GM21723 (cell line): ENCODE measurements at regions not wholly inside any gene's neighbourhood (a gene's known extent, or its start where the extent isn't known, plus 50 kb on each side); places are given as distances from the start of the nearest gene placed in this dataset.

ENCODE experiments used
- ATAC-seq: cut with Tn5 transposase; IDR thresholded peaks from one replicate; pipeline ENCODE4 v1.9.1; 2021; ENCODE audit warnings: mild to moderate bottlenecking, moderate library complexity; ENCODE audit not compliant: unreplicated experiment

DNA sequence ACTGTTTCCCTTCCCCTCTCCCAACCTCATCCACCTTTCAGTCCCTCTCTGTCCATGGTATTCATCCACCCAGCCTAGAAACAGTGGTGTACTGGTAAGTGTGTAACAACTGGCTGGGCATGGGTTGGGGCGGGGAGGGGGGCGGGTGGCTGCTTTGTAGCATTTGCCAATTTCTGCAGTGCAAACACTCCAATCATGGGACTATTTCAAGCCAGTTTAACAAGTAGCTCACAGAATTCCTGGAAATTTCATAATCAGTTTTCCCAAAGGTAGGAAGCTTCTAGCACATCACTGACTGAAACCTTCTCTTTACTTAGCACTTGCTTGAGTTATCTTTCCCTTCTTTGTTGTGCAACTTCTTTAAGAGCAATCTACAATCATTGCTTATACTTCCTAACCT lies 100.8 kb upstream of the WASF3 start:
- ATAC-seq: no peak

- no peak for ATAC-seq
These were observed 100.3 kb upstream of the WASF3 start for GRCh38 chr13:26457212-26457611.

- no peak for ATAC-seq
These were observed 99.2 kb upstream of the WASF3 start for GRCh38 chr13:26458196-26458749.

DNA sequence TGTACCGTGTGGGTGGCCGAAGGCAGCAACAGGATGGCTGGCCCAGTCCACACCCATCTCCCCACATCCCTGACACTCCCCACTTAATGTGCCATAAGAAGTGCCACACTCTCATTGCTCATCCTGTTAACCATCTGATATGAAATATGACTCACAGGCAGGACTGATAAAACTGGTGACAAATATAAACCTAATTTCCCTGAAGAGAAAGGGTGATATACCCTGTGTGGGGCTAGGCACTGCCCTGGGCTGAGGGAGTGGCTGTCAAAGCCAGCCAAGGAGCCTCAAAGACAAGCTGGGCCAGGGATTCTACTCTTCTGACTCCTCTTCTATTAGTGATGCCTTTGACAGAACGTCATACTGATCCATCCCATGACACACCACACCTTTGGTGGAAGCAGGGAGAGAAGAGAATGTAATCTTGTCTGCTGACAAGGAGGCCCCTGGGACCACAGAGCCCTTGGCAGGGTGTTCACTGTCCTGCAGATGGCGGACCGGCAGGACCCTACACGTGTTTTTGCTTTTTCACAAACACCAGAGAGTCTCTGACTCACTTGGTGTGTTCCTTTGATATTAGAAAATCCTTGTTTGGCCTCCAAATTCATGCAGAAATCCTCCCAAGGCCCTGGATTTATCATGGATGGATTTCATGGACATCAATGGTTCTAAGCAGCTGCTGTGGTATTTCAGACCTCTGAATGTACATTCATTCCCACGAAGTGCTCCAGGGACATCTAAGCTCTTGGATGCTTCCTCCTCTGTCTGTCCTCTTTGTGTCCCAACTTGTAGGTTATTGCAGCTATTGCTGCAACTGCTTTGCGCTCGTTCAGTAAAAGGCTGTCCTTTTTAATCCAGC lies 98.0 kb upstream of the WASF3 start:
- no peak for ATAC-seq

DNA sequence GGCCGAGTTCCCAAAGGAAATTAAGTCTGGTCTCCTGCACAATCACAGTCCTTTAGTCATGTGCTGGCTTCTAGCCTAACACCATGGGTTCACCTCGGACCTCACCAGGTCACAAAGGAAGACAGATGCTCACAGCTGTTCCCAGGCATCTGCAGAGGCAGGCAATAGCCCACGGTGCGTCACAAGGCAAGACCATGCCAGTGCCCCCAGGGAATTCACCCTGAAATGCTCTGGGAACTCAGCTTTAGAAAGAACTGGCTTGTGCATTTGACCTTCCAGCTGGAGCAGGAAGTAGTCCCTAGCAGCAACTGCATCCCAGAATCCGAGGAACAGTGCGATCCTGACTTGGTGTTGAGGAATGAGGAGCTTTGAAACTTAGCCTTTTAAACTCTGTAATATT lies 96.8 kb upstream of the WASF3 start:
- ATAC-seq: no peak

- ATAC-seq: no peak
These were observed 94.2 kb upstream of the WASF3 start for GRCh38 chr13:26463296-26463695.

DNA sequence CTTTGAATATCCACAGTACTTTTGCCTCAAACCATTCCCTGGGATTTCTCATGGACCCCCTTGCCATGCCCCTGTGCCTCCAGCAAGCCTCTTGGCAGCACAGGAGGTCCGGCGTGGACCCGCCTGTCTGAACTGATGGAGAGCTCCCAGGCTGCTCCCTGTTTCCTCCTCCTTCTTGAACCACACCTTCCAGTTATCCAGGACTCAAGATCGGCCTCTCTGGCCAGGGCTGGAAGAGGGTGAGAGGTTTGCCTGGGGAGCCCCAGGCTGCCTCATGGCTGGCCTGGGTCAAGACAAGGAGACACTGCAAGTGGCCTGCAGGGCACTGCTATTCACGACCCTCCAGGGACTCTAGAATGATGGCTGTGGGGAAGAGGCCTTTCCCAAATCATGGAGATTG lies 93.6 kb upstream of the WASF3 start:
- no peak for ATAC-seq

GRCh38 chr13:26465514-26465913 lies 92.0 kb upstream of the WASF3 start:
- ATAC-seq: no peak

DNA sequence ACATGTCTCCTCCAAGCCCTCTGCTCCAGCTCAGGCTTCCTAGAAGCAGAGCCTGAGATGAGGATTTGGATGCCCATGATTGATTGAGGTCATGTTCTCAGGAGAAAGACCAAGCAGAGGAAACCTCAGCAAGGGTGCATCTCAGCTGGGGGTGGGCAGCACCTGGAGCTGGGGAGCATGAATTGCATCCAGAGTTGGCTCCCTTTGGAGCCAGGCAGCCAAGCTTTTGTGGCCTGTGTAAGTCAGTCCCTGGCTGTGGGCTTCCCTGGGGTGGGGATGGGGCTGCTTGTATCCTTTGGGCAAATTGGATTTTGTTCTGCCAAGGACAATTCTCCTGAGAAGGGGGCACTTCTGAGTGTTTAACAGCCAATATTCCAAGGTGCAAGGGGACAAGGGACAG lies 91.5 kb upstream of the WASF3 start:
- ATAC-seq: no peak

- no peak for ATAC-seq
These were observed 89.2 kb upstream of the WASF3 start for GRCh38 chr13:26468265-26468801.

GRCh38 chr13:26469602-26470001 lies 87.9 kb upstream of the WASF3 start:
- ATAC-seq: no peak

GRCh38 chr13:26471807-26472206 lies 85.7 kb upstream of the WASF3 start:
- no peak for ATAC-seq

DNA sequence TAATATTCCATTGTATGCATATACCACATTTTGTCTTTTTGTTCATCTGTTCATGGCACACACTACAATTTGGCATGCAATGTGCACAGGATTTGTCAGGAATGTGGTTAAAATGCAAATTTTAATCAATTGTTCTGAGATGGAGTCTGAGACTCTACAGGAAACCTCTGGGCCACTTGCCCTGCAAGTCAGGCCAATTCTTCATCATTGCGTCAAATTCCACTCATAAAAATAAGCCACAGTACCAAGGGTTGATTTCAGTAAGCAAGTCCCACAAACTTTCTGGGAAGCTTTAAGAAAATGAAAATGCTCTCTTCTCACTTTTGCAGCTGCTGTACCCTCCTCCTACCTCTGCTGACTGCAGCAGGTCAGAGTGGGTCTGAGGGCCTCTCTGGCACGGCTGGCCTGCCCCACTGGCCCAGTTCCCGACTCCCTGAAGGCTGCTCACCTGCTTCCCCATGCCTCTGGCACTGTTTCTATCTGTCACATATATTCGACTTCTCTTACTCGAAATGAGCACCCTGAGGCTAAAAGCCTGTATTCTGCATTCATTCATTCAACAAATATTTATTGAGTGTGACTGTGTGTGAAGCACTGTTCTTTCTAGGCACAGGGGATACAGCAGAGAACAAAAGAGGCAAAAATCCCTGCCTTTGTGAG lies 83.8 kb upstream of the WASF3 start:
- no peak for ATAC-seq

DNA sequence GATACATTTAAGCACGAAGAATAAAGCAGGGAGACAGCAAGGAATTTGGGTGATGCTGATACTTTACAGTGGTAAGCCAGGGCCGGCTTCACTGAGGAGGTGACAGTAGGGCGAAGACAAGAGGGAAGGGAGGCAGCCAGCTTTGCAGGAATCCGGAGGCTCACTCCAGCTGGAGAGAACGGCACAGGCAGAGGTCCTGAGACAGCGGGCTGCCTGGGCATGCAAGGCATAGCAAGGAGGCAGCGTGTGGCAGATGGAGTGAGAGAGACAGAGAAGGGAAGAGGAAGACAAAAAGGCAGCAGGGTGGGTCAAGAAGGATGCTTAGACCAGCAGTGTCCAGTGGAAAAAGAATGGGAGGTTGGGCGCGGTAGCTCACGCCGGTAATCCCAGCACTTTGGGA lies 83.2 kb upstream of the WASF3 start:
- no peak for ATAC-seq

- ATAC-seq: no peak
These were observed 82.0 kb upstream of the WASF3 start for GRCh38 chr13:26475176-26476110.

DNA sequence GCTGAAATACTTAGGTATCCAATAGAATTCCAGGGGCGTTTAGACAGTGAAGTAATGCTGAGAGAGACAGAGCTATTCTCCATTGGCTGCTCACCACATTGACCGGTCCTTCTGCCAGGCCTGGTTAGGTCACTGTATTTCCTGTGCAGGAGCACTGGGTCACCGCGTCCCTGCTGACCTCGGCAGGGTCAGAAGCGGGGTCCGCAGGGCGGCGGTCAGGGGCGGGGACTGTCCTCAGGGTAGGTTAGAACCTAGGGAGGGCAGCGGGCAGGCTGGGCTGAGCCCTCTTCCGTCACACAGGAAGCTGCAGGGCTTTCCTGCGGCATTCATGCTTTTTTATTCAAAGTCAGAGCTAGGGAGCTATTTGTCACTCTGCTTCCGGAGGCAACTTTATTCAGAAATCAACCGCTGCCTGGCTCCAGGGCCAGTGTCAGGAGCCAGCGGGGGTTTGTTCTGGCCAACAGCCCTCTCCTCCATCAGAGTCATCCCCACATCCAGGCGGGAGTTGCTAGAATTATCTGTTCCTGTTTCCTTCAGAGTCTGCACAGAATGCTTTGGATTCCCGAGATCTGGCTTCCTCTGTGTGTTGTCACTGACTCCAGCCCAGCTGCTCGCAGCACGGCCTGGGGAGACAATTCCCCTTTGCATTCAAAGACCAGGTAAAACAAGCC lies 81.2 kb upstream of the WASF3 start:
- no peak for ATAC-seq

DNA sequence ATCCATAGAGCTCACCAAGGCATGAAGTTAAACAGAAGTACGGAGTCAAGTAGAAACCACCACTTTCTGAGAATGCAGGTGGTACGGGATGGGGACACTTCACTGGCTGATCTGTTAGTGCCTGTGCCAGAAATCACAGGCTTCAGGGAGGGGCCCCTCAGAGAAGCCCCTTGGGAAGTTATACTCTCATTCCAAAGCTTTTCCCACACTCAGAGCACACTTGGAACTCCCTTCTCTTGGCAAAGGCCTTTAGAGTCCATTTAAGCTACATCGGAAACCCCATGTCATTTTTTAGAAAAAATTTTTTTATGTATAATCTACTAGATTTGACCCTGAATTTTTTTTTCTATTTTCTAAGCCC lies 80.7 kb upstream of the WASF3 start:
- no peak for ATAC-seq

DNA sequence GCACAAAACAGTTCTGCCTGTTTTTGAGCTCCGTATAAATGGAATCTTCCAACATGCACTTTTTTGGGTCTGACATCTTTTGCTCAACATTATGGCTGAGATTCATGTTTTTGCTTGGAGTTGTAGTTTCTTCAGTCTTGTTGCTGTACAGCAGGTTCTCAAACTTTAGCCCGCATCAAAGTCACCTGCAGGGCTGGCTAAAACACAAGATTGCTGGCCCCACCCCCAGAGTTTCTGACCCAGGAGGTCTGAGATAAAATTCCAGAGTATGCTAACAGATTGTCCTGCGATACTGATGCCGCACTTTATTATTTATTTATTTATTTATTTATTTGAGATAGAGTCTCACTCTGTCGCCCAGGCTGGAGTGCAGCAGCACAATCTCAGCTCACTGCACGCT lies 79.8 kb upstream of the WASF3 start:
- ATAC-seq: no peak

GRCh38 chr13:26480246-26480855 lies 77.1 kb upstream of the WASF3 start:
- ATAC-seq: no peak
